Activated CD8-positive, alpha-beta memory T cell treated with anti-CD3 and anti-CD28 coated beads for 36 hours (primary cell): ENCODE measurements at regions not wholly inside any gene's neighbourhood (a gene's known extent, or its start where the extent isn't known, plus 50 kb on each side); places are given as distances from the start of the nearest gene placed in this dataset.
"Not testable (repeated sequence)": the region's sequence is repeated elsewhere in the genome, so short reads cannot be mapped to it uniquely, and the experiment has no call there.

ENCODE experiments used
- CTCF ChIA-PET: fragments of 350-600 bp; sonication (Branson Sonifier 250); formaldehyde crosslinking; loops from one replicate; lab custom pipeline; 2021; ENCODE audit warnings: antibody characterized with exemption; lab: Charles Lee
- POLR2A ChIA-PET: fragments of 350-600 bp; sonication (Branson Sonifier 250); formaldehyde crosslinking; loops from one replicate; lab custom pipeline; 2021; ENCODE audit warnings: antibody characterized with exemption; lab: Charles Lee

DNA sequence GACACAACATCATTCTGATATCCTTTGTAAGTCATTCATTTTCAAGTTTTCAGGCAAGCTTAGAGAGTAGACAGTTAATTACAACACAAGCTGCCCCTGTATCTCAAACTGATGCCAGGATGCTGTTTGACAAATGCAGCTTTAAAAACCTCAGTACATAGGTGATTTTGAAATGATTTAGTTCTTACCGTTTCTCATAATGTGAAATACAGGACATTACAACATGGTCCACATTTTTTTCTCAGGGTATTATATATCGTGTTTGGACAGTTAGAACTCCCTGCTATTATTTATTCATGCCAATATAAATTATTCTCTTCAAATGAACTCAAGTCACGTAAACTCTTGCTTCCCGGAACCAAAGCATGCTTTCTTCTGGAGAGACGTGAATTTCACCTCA, 1013.9 kb downstream of the EPHA3 start:
- POLR2A ChIA-PET, result no interaction called here
- CTCF ChIA-PET, result no interaction called here

DNA sequence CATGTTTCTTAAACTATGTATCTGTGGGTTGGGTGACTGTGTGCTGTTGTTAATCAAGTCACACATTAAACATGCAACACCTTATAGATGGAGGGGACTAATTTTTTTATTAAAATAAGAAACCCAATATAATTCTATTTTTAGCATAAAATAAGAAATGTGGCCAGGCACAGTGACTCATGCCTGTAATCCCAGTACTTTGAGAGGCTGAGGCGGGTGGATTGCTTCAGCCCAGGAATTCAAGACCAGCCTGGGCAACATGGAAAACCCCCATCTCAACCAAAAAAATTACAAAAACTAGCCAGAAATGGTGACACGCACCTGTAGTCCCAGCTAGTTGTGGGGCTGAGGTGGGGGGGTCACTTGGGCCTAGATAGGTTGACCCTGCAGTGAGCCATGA, 1021.0 kb downstream of the EPHA3 start:
- CTCF ChIA-PET, result no interaction called here
- POLR2A ChIA-PET, result no interaction called here

DNA sequence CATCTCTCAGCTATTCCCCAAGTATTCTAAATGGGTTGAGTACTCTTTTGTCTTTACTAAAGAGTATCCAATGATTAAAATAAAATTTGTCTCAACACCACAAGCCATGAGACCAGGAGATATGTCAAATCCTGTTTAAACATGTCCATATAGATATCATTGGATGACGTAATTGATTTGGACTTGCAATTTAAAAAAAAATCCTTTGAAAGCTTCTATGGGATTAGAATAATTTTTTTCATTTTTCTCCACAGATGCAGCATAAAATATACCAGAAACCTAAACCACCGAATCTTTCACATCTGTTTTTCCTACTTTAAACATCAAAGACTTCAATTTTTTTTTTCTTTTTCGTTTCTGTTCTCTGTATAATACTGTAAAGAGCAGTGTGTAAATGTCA, 1022.3 kb downstream of the EPHA3 start:
- ChIA-PET CTCF (no interaction called here), POLR2A (no interaction called here)

DNA sequence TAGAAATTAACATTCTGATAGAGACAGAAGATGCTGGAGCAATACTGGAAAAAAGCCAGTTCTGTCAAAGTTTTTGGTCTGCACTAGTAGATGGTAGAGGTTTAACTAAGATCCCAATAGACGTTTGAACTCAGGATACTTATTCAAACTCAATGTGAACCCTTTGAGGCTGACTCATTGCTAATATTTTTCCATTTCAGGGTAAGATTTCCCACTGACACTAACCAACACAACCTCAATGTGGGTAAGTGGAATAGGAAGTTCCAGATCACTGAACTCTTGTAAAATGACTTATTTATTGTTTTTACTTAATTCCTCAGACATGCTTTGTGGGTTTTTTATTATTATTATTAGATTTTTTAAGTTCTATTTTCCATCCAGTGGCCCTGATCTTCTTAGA, 1024.8 kb downstream of the EPHA3 start:
- POLR2A ChIA-PET, result no interaction called here
- CTCF ChIA-PET, result no interaction called here

DNA sequence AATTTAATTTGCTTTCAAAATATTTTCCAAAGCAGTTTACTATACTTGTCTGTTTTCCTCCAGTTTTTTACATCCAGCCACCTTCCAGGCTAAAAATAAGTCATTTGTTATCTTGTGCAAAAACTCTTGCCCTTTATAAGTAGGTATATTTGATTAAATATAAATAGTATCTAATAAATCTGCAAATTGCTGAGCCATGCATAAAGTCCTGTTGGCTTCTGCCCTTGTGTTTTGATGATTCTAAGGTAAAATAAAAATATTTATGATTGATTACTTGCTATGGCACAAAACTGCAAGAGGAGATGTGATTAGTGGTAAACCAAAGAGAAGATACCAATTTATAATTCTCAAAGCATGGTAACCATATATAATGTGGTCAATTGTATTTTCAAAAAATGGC, 1026.7 kb downstream of the EPHA3 start:
- ChIA-PET CTCF (no interaction called here), POLR2A (no interaction called here)

DNA sequence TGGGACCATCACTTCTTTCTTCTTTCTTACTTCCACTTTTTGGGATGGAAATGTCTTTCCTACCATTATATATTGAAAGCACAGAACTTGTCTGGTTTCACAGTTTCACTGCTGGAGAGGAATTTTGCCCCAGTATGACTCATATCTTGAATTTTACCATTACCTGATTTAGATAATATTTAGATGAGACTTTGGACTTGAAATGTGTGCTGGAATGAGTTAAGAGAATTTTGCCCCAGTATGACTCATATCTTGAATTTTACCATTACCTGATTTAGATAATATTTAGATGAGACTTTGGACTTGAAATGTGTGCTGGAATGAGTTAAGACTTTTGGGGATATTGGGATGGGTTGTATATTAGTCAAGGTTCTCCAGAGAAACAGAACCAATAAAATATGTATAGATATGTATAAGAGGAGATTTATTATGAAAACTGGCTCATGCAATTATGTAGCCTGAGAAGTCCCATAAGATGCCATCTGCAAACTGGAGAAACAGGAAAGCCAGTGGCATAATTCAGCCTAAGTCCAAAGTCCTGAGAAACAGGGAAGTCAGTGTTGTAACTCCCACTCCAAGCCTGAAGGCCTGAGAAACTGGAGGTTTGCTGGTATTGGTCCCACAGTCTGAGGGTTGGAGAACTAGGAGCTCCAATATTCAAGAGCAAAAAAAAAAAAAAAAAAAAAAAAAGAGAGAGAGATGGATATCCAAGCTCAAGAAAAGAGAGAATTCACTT, 1029.2 kb downstream of the EPHA3 start:
- POLR2A ChIA-PET, result no interaction called here
- CTCF ChIA-PET, result no interaction called here

DNA sequence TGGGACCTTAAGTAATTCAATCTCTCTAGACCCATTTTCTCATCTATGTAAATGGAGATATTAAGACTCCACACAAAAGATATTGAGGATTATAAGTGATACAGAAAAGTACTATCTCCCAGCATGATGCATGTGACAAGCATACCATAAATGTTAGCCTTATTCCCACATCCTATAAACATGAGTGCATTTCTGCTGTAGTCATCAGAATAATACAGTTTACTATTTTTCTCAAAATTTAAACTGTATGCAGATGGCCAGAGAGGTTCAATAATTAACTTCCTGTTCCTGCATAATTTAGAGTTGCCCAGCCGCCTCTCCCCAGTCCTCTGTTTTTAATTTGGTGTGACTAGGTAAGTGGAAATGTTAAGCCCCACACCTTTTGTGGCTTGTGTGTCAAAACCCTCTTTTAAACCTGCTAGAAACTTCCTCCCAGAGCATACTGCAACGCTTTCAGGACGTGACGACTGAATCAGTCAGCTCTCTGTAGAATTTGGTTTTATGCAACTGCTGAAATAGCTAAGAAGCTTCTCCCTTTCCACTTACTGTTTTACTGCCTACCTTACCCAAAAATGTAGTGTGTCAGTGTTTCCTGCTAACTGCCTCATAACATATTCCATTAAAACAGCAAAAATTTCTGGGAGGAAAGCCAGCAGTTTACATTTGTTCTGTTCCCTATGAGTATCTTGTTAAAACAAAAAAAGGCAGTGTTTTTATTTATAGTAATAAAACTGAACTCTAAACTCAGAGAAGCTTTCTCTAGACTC, 1037.9 kb downstream of the EPHA3 start:
- CTCF ChIA-PET, result no interaction called here
- POLR2A ChIA-PET, result no interaction called here

DNA sequence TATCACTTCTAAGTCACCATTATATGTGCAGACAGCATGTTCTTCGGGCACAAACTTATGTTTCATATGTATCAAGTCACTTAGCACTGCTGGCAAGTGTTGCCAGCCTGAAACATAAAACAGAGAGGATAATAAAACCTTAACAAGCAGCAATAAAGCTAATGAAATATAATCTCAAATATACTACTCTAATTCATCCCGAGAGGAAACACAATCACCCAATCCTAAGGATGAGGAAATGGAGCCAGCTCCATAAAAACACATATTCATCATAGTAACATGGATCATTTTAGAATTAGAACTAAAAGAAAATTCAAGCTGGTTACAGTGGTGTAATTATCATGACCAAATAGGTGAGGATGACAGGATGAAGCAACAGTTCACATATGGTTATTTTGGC, 1072.7 kb downstream of the EPHA3 start:
- ChIA-PET POLR2A (no interaction called here), CTCF (no interaction called here)

DNA sequence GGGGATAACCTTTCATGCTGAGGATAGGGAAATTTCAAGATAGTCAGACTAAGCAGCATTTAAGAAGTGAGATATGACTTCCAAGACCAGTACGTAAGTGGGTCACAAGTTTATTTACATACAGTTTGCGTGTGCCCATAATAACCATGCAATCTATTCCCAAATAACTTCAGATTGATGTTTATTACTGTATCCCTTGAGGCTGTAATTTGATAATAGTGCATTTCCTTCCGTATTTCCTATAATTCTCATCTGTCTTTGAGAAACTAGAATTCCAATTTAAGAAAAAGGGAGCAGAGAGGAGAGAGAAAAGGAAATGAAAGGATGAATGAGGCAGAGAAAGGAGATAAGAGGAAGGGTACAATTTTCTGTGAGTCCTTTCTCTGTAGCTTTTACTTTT, 1073.1 kb downstream of the EPHA3 start:
- CTCF ChIA-PET, result no interaction called here
- POLR2A ChIA-PET, result no interaction called here

DNA sequence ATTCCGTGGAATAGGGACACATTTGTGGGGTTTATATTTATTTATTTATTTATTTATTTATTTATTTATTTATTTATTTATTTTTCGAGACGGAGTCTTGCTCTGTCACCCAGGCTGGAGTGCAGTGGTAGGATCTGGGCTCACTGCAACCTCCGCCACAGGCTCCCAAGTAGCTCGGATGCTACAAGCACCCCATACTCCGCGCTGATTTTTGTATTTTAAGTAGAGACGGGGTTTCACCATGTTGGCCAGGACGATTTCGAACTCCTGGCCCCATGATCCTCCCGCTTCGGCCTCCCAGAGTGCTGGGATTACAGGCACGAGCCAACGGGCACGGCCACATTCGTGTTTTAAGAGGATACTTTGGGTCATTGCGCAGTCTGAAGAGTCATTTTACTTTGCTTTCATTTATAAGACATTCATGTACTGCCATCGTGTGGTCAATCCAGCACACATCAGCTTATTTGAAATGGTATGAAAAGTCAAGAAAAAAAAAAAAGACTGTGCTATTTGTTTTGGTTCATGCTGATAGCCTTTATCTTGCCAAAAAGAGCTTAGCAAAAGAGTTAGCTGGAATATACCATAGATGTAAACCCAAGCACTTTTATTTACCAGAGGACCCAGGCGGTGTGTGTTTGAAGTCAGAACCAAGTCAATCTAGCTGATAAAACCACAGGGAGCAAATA, 1075.0 kb downstream of the EPHA3 start:
- POLR2A ChIA-PET, CTCF ChIA-PET: not testable (repeated sequence)

DNA sequence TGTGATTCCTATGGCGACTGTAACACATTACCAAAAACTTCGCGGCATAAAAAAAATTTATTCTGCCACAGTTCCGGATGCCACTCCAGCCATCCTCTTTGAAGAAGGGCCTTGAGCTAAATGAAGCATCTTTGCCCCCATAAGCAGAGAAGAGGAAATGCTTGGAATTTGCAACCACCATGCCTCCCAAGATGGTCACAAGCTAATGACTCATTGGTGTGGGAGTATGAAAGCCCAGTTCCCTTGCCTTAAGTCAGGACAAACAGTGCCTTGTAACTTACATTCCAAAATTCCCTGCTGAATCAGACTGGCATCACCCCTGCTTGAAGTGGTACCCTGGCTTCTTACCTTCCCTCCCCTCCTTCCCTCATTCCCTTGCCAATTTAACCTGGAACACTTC, 1077.4 kb downstream of the EPHA3 start:
- CTCF ChIA-PET, result no interaction called here
- POLR2A ChIA-PET, result no interaction called here

DNA sequence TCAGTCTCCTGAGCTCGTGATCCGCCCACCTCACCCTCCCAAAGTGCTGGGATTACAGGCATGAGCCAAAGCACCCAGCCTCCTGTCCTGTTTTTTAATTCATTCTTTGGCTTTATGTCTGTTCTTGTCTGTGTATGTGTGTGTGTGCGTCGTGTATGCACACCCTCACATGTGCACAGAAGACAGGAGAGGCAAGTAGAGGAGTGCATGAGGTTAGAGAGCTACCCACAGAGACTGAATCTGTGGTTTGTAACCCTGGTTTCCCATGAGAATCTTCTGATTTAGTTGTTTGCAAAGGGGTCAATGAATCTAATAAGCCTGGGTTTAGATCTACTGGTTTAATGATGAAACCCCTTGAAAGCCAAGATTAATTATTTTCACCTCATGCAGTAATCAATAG, 1090.0 kb downstream of the EPHA3 start:
- CTCF ChIA-PET, POLR2A ChIA-PET: not testable (repeated sequence)

DNA sequence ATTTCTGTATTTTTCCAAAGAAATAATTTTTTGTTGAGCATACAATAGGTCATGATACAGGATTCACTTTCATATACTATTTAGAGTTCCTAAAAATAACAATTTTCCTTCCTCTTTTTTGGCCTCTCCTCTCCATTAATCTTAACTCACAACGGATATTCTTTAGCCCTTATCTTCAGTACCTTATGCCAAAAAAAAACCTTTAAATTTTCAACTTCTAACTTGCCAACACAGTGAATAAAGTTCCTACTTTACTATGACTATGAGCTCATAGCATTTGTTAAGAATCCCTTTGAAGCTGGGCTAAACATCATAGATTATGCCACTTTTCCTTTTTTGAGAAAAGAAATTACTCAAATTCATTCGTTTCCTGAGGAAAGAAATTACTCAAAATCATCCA, 1095.5 kb downstream of the EPHA3 start:
- POLR2A ChIA-PET, CTCF ChIA-PET: not testable (repeated sequence)

DNA sequence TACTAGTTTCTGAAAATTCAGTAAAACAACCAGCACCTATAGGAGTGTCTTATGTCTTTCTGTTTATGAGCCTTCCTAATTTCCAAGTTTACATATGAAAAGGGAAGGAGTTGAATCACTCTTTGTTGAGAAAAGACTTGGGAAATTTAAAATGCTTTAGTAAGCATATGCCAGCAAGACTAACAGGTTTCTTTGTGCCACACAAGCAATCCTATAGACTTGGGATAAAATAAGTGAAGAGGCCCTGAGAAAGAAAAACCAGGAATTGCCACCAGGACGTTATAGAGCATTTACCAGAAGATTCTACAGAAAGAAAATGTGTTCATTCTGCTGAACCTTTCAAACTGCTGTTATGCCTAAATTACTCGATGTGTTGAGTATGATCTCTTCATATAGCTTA, 1099.1 kb downstream of the EPHA3 start:
- POLR2A ChIA-PET, CTCF ChIA-PET: not testable (repeated sequence)

DNA sequence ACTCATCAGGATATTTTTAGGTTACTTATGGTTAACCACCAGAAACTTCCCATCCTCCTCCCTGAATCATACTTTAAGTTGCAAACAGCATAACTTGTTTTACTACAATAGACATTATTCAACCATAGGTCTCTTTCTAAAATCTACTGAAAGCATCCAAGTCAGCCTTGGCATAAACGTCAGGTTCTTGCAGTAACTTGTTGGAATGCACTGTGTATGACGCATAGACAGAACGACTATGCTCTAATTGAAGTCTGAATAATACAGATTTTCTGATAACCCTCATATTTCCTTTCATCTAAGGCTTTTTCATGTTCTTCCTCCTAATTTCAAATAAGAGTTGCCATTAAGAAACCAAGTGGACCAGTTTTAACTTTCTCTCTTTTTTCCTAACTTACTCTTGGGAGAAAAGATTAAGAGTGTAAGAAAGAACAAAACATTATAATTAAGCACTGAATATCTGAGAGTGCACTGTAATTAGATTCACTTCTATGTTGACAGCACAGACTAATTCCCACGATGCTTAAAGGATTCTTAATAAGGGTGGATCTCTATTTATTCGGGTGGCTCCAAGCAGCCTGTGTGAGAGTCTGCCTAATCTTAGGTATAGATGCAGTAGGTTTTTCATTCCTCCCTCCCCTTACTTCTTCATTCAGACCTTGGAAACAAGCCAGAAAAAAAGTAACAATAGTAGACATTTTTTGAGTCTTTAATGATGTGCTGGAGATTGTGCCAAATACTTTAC, 1100.1 kb downstream of the EPHA3 start:
- CTCF ChIA-PET, POLR2A ChIA-PET: not testable (repeated sequence)

DNA sequence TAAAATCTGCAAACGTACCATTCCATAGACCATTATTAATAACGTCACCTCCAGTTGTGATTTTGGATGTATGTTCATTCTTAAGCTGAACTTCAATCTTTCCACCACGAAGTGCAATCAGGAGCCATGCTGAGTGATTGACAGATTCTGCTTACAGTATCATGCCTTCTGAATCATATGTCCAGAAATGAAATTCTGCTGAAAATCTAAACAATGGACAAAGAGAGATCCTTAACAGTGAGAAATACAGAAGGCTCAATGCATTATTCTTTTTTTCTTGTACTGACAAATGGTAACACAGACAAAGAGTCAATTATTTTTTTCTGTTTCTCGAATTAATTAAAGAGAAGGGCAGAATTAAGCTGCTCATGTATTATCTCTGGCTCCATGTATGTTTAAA, 1114.5 kb downstream of the EPHA3 start:
- POLR2A ChIA-PET, result no interaction called here
- CTCF ChIA-PET, result no interaction called here

DNA sequence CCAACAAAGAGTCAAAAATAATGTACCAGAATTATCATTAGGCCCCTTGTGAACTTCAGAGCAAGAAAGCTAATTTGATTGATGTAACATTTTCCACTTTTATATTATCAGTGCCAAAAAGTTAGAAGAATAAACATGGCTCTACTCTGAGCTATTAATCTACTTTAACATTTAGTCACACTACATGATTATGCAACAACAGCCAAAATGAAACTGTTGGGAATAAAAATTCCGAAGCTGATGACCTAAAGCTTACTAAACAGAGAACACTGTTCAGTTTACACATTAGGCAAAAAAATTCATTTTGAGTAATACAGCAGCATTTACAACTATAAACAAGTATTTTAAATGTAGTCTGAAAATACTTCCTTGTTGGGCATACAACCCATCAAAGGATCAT, 1134.1 kb downstream of the EPHA3 start:
- ChIA-PET POLR2A (no interaction called here), CTCF (no interaction called here)

DNA sequence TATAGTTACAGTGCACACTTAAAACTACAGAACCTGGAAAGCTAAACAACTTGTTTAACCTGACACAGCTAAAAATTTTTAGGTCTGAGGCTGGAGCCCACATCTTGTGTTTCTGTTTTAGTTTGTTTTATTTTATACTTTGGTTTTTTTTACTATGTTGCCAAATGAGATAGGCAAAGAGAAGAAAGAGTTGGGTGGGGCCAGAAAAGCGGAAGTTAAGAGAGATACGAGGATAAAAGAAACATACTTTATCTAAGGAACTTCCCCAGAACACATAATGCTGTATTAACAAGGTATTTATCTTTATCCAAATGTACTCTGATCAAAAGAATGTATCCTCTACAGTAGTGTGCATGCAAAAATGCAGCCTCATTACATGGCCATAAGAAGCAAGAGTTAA, 1145.7 kb downstream of the EPHA3 start:
- CTCF ChIA-PET, result no interaction called here
- POLR2A ChIA-PET, result no interaction called here

DNA sequence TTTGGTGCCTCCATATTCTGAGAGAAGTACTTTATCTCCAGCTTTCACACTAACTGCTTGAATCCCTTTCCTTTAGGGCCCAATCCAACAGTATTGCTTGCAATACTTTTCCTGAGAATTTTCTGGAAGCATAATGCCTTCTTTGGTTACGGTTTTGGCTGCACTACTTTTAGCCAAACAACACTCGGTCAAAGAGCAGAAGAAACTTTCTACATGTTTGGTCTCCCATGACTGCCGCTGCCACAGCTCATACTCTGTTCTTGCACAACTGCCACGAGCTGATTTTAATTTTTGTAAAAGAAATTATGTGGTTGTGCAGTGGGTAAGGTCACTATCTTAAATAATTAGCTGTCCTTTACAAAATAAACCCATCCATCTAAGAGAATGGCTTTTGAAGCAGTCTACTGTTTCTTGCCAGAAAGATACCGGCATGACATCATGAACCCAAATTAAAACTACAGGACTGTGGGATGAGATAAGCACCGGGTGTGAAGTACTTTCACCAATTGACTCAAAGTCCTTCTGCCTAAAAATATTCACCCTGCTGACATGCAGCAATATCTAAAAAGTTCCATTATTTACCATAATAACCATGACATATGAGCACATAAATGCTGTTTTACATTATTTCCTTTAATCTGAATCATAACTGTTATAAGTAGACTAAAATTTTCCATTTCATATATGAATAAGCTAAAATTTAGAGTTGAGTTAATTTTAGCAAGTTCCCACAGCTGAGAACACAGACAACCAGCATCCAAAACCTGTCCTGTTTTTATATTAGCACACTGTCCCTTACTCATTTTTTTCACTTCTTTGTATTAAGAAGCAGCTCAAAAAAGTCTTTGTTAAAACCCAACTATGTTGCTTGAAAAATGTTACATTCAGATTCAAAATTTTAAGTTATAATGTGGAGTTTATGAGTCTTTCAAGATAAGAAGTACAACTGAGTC, 1154.3 kb downstream of the EPHA3 start:
- CTCF ChIA-PET, result no interaction called here
- POLR2A ChIA-PET, result no interaction called here
